ENCODE measurements at regions not wholly inside any gene's neighbourhood (a gene's known extent, or its start where the extent isn't known, plus 50 kb on each side); places are given as distances from the start of the nearest gene placed in this dataset.

DNA sequence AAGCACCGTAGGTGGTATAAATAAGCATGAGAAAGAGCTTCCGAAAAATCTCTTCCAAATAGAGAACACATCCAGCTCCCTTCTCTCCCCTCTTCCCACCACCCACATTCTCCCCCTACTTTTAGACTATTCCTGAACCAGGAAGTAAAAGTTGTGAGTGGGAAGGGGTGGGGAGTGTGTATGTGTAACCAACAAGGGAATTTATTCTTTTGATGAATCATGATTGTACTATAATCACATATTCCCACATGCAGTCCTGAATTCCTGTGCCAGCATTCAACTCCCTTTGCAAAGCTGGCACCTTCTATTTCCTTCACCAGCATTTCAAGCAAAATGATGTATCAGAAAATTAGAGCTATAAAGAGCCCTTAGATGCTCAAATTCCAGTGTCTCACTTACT, 230.6 kb upstream of the CHRM2 start:
- no peak overlapping the region for H3K4me3 ChIP-seq (ENCODE audit: low read length)
- no peak for TF ChIP-seq ZNF274 (IDR thresholded peaks at IDR 0.05; ENCODE audit: low read depth, low read length)

DNA sequence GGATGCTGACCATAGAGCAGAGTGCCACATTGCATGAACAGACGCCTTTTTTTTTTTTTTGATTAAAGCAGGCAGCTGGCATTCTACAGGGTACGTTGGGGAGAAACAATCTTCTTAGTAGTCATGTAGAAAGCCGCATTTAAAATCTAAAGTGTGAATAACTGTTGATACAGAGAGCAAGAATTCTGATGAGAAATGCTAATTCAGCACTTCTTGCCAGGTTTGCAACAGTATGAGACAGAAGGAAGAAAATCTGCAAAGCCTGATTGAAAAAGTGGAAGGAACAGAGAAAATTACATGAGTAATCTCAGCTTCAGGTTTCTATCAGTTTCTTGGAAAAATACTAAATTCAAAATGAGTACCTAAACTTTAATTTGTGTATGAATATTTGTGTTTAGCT, 232.7 kb upstream of the CHRM2 start:
- no peak overlapping the region for H3K4me3 ChIP-seq (ENCODE audit: low read length)
- no peak for TF ChIP-seq ZNF274 (IDR thresholded peaks at IDR 0.05; ENCODE audit: low read depth, low read length)

DNA sequence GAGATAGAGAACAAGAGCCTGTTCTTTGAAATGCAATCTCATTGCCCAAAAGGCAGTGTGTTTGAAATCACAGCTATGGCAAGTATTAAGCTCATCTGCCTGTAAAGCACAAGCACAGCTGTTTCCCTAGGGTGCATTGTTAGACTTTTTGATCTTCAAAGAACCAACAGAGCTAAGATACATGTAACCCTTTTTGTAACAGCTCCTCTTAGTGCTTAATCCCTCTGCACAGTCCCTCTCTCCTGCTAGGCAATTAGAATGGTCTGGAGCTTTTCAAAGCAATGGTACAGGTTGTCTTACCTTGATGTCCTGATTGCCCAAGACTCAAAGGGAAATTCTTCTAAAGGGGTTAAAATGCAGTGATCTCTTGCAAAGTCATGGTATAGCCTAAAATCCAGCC, 249.6 kb upstream of the CHRM2 start:
- no peak overlapping the region for H3K4me3 ChIP-seq (ENCODE audit: low read length)
- TF ChIP-seq ZNF274 (IDR thresholded peaks at IDR 0.05; ENCODE audit: low read depth, low read length) = no peak

DNA sequence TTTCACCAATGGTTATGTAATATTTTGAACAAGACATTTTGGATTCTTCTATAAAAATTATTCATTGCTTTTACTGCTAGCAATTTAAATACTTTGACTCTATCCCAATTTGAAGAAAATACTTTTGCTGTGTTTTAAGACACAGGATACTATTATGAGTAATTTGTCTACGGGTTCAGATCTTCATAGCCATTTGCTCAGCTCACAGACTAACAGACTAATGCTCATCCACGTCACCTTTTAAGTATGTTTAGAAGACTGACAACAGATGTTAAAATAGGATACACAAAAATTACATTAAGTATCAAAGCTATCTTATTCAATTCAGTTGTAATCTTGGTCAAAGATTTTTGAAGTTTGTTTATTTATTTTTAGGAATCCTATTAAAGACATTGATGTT, 251.3 kb upstream of the CHRM2 start:
- no peak overlapping the region for H3K4me3 ChIP-seq (ENCODE audit: low read length)
- no peak for TF ChIP-seq ZNF274 (IDR thresholded peaks at IDR 0.05; ENCODE audit: low read depth, low read length)

DNA sequence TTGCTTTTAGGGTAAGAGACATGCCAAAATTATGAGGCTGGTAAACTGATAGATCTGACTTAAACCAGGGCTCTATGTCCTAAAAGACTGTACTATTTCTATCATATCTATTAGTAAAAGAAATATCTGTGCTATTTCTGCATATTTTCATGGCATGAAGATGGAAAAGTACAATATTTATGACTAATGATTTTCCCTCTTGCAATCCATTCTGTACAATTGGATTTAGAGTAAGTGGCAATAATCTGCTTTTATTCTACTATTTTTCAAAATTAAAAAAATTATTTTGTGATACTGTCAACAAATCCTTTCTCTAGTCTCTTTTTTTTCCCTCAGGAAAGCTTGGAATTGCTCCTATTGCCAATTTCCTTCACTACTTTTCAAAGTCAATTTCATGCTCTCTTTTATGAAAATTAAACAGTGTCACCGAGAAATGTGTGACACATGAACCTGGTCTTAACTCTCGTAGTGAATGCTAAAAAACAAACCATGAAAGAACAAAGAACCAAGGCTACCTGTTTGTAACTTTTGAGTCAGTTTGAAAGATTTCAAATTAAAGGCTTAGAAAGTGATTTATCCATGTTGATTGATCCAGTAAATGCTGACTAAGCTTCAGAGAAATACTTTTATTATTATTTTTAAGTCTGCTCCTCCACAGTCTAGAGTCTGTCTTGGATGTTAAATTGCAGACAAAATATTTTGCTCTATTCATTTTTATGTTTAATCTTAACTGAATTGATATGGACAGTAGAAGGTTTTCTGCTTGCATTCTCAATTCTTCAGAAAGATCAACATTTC, 262.7 kb upstream of the CHRM2 start:
- H3K4me3 ChIP-seq (ENCODE audit: low read length) = no peak overlapping the region
- TF ChIP-seq ZNF274 (IDR thresholded peaks at IDR 0.05; ENCODE audit: low read depth, low read length) = no peak

DNA sequence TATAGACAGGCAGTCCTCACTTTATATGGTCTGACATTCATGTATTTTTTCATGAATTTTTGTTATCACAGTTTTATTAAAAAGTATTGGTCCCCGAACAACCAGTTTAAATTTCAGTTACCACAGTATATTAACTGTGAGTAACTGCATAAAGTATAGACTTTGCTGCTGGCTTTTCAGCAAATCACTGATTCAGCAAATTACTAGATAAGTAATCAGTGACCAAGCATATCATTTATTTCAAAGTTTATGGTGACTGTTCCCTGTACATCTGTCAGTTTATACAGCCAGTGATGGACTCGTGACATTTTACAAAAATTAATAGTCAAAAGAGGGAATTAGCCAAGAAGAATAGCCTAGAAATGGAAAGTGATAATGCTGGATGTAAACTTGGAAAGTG, 266.7 kb upstream of the CHRM2 start:
- H3K4me3 ChIP-seq (ENCODE audit: low read length) = no peak overlapping the region
- TF ChIP-seq ZNF274 (IDR thresholded peaks at IDR 0.05; ENCODE audit: low read depth, low read length) = no peak

DNA sequence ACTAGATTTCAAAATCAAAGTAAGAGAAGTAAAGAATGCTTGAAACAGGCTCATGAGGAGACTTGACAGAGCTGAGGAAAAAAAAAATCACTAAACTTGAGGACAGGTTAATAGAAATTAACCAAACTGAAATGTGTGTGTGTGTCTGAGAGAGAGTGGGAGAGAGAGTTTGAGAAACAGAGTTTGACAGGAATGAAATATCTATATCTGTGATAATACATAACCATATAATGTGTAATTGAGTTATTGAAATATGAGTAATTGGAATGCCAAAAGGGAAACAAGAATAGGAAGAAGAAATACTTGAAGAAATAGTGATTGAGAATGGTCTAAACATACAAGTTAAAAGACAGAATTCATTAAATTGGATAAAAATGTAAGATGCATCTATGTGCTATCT, 268.0 kb upstream of the CHRM2 start:
- H3K4me3 ChIP-seq (ENCODE audit: low read length) = no peak overlapping the region
- no peak for TF ChIP-seq ZNF274 (IDR thresholded peaks at IDR 0.05; ENCODE audit: low read depth, low read length)

DNA sequence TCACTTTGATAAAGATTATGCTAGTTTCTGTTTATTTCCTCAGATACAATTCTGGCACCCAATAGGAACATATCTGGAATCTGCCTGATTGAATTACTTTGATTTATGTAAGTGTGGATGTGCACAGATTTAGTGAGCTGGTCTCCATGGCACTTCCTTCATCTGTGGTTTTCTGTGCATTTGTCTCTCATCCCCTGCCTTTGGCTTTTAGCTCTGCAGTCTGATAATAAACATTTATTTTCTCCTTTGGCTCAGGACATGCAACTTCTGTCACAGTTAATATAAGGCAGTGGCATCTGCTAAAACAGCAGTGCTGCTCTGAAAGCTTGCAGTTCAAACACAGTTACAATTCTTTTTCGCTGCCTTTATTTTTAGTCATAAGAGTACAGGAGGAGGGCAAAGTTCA, 273.7 kb upstream of the CHRM2 start:
- no peak for TF ChIP-seq ZNF274 (IDR thresholded peaks at IDR 0.05; ENCODE audit: low read depth, low read length)

DNA sequence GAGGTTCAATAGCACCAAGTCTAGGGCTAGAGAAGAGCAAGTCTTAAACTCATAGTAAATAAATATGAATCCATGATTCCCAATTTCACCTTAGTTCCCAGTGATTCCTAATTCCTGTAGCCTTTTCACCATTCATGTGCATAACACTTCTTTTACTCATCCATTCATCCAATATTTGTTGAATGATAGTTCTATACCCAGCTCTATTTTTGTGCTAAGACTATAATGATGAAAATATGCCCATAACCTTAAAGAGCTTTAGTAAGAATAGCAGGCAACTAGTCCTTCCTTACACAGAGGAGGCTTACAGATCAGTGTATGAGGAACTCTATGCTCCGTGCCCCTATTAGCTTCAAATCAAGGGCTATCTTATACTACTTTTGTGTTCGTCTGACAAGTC, 280.2 kb upstream of the CHRM2 start:
- H3K4me3 ChIP-seq (ENCODE audit: low read length) = no peak overlapping the region
- no peak for TF ChIP-seq ZNF274 (IDR thresholded peaks at IDR 0.05; ENCODE audit: low read depth, low read length)

More for the DNA sequence above, 273.7 kb upstream of the CHRM2 start:
- H3K4me3 ChIP-seq (ENCODE audit: low read length) = no peak overlapping the region

DNA sequence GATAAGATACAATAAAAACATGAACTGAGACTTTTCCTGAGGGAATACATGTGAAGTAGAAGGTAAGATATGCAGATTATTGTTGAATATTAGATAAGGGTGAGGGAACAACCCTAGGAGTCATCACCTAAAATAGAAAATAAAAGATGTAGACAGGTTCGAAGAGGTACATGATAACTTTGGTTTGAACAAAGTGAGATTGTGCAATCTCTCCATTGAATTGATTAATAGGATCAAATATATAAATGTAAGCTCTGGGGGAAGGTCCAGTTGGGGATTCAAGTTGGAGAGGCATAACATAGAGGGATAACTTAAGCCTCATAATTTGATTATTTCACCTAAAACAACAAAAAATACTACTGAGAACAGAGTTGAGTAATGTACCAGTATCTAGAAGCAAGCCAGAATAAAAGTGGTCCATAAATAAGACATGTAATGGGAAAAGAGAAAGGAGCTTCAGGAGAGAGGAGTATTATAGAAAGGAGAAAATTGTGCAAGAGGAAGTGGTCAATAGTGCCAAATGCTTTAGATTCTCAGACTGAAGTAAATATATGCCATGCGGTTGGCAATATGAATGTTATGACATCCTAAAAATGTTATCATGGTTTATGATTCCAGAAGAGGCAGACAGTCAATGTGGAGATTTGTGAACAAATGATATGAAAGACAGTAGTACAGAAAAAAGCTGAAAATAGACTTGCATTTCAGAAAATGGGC, 282.3 kb upstream of the CHRM2 start:
- no peak for TF ChIP-seq ZNF274 (IDR thresholded peaks at IDR 0.05; ENCODE audit: low read depth, low read length)
- no peak overlapping the region for H3K4me3 ChIP-seq (ENCODE audit: low read length)

DNA sequence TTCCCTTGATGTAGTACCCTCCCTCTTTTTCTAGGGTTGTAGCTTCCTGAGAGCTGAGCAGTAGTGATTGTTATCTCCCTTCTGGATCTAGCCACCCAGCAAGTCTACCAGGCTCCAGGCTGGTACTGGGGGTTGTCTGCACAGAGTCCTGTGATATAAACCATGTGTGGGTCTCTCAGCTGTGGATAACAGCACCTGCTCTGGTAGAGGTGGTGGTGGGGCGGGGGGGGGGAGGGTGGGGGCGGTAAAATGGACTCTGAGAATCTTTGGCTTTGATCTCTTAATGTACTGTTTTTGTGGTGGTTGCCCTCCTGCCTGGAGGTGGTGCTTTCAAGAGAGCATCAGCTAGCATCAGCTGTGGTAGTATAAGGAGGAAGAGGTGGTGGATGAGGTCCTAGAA, 302.0 kb upstream of the CHRM2 start:
- no peak overlapping the region for H3K4me3 ChIP-seq (ENCODE audit: low read length)
- TF ChIP-seq ZNF274 (IDR thresholded peaks at IDR 0.05; ENCODE audit: low read depth, low read length) = no peak

DNA sequence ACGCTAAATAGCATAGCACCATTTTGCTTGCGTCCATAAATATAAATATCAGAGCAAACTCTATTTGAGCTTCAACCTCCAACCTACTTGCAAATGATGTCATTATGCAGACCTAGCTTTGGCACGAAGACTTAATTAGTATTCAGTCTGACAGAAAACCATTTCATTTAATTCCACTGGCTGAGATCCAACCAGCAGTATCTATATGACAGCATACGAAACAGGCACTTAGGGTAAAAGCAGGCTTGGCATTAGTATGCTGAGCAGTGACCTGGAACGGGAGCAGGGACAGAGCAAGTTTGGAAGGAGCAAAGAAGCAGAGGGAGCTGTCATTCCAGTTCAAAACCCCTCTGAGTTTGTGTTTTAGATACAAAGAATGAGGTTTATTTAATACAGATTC, 312.5 kb upstream of the CHRM2 start:
- no peak for TF ChIP-seq ZNF274 (IDR thresholded peaks at IDR 0.05; ENCODE audit: low read depth, low read length)
- no peak overlapping the region for H3K4me3 ChIP-seq (ENCODE audit: low read length)

DNA sequence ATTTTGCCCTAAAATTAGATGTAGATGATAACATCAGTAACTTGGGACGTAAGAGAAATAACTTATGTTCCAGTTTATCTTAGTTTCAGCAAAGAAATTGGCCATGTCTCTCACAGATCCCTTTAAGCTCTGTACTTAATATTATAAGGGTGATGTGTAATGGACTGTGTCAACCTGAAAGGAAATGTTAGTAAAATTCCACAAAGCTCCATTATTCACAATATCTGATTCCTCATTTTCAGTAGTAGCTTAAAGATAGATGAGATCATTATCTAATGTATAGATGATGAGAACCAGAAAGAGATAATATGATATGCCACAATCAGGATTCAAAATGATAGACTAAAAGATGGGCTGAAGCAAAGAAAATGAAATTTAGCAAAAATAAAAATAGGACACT, 316.8 kb upstream of the CHRM2 start:
- no peak for TF ChIP-seq ZNF274 (IDR thresholded peaks at IDR 0.05; ENCODE audit: low read depth, low read length)
- no peak overlapping the region for H3K4me3 ChIP-seq (ENCODE audit: low read length)

DNA sequence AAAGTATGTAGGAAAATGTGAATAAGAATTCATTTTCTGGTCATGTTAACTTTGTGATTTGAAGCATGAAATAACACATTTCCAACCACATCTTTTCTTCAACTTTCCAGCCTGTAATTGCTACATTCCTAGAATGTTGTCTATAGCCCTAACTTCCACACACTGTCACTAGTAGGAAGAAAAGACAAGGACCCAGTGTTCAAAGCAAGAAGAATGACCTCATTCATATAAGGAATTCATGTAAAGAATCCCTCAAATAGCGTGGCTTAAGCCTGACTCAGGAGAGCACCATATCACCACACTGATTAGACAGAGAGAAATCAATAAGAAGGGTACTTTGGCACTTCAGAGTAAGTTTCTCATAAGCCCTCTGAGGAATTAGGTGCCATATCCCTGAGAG, 318.7 kb upstream of the CHRM2 start:
- H3K4me3 ChIP-seq (ENCODE audit: low read length) = no peak overlapping the region
- no peak for TF ChIP-seq ZNF274 (IDR thresholded peaks at IDR 0.05; ENCODE audit: low read depth, low read length)

DNA sequence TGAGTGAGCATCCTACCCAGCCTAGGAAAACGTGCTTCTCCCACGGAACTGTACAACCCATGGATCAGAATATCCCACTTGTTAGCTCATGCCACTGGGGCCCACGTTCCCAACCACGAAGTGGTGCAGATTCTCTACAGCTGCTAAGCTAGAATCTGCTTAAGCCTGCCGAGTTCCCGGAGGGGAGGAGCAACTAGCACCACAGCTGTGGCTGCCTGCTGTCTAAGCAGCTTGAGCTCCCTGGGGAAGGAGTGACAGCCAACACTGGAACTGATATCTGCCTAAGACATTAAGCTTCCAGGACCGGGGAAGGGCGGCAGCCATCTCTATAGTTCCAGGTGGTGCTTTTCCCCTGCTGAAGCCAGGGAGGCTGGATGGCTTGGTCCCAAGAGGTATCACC, 334.7 kb upstream of the CHRM2 start:
- no peak overlapping the region for H3K4me3 ChIP-seq (ENCODE audit: low read length)
- no peak for TF ChIP-seq ZNF274 (IDR thresholded peaks at IDR 0.05; ENCODE audit: low read depth, low read length)
